Amniotic stem cell (primary cell): ENCODE measurements at regions not wholly inside any gene's neighbourhood (a gene's known extent, or its start where the extent isn't known, plus 50 kb on each side); places are given as distances from the start of the nearest gene placed in this dataset.
"Not testable (repeated sequence)": the region's sequence is repeated elsewhere in the genome, so short reads cannot be mapped to it uniquely, and the experiment has no call there.

Experiments
- DNase-seq: peaks from one replicate; lab custom pipeline; 2025; lab: John Stamatoyannopoulos, UW

DNA sequence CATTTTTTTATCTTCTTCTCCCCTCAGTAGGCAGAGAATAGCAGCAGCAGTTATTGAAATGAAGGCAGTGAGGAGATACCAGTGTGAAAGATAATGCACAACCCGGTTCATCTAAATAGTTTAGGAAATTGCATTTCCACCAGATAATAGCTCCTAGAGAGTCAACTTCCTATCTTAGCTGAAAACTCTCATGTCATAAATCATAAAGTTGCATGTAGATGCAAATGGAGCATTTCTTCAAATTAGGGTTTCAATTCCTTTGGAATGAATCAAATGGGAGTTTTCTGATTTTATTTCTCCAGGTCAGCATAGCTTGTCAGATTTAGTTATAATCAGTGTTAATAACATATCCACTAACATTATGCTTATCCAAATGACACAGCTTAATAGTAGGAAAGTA lies 335.3 kb downstream of the CNTNAP4 start:
- DNase-seq = no peak

DNA sequence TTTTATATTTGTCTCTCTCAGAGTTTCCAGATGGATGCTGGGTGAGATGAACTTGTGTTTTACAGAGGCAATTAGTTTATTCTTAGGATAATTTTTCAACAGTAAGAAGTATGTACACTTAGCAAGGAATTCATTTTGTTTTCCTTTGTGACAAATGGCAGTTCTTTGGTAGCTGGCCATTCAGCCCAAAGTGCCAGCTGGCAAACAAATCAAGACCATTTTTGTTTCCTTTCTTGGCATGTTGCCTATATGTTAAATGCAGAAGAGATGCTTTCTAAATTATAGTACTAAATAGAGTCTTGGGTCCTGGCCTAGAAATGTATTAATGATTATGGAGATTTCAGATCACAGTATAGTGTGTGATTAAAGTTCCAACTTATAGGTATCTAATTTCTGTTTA lies 337.1 kb downstream of the CNTNAP4 start:
- DNase-seq = no peak

DNA sequence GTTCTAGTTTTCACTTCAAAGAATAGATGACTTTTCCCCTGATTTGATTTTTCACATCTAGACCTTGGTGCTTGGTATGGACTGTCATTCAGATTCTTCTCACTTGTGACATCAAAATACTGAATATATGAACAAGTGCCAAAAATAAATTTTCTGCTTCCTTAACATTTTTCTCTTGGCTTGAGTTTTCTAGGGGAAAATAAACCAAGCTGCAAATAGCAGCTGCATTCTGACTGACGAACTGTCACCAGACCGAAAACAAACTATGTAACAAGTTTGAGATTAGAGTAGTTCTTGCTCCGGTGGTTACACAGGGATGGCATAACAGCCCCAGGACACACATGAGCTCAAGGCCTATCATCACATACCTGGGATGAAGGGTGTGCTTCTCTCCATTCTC lies 345.7 kb downstream of the CNTNAP4 start:
- DNase-seq = no peak

DNA sequence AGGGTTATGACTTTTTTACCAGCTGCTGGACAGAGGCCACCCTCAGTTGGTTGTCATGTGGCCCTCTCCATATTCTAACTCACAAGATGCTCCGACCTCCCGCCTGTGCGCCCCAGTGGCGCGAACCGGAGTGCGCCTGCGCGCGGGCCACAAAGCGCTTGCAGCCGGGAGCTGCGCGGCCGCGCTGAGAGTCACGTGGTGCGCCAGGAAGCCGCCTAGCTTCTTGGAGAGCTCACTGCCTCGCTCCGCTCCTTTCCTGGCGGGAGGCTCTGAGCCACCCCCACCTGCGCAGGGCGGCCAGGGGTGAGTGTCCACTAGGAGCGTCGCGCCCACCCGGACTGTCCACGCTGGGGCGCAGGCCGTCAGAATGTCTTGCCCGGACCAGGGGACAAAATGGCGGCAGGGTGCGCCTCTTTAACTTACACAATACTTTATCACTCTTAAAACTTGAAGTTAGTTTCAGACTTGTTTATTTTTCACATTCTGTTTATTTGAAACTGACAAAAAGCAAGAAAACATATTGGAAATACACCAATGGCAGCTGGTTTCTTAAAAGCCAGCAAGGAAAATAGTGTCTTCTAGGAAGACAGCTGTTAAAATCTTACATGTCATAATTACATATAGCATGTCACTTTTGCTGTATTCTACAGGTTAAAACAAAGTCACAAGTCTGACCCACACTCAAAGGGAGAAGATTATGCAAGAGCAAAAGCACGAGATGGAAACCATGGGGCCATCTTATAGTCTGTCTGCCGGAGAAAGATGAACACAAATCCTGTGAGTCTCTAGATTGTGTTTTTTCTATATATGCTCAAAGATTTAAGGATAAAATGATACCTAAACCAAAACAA lies 357.9 kb downstream of the CNTNAP4 start:
- DNase-seq = no peak

DNA sequence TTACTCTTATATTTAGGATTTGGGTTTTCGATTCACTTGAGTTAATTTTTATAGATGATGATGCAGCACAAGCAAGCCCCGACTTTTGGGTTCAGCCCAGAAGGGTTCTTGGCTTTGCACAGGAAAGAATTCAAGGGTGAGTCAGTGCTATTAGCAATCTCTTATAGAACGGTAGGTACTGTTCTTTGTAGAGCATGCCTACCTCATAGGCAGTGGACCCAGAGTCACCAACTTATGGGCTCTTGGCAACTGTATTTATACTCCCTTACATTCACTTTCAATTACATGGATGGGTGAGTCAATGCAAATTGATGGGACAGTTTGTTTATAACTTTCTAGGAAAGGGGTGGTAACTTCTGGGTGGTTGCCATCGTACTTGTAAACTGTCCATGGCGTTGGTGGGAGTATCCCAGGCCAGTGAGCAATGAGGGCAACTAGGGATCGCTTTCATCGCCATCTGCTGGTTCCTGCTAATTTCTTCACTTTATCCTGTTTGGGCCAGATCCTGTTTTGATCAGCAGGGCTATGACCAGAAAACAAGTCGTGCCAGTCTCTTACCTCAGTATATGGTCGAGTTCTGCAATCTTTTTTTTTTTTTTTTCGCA lies 362.6 kb downstream of the CNTNAP4 start:
- DNase-seq = no peak

DNA sequence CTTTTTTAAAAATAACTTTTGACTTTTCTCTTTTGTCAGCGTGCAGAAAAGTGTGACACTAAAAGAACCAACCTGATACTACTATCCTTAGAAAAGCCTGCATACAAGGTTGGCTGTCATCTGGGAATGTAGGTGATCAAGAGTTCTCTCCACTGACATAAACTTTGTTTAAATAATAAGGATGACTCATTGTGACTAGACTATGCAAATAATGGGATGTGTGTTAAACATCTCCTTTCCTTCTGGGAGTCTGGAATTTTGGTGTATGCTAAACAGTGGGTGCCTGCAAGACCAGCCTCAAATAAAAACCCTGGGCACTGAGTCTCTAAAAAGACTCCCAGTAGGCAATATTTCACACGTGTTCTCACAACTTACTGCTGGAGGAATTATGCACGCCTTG lies 373.4 kb downstream of the CNTNAP4 start:
- no peak for DNase-seq

DNA sequence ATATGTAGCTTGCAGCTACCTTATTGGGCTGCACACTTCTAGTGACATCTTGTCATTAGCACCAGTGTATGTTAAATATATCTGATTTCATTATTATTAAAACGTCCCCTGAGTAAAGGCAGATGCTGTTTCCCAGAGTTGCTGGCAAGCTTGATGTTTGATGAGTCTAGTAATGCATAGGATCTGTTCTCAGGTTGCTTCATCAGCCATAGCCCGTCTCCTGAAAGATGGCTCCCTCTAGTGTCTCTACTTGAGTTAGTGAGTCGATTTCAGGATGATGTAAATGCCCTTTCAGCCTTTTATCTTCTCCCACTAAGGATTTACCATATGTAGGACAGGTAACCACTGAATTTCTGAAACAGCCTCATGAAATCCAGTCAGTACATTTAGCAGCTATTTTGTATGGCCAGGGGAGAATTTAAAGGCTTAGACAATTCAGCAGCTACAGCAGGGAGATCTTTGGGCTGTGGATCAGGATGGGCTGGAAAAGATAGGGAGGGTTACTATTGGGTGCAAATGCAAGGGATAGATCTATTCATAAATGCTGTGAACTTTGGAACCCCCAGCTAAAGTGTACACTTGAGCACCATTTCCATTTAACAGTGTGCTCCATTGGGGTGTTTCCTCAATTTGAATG lies 376.3 kb downstream of the CNTNAP4 start:
- DNase-seq = peak; percentile 25

DNA sequence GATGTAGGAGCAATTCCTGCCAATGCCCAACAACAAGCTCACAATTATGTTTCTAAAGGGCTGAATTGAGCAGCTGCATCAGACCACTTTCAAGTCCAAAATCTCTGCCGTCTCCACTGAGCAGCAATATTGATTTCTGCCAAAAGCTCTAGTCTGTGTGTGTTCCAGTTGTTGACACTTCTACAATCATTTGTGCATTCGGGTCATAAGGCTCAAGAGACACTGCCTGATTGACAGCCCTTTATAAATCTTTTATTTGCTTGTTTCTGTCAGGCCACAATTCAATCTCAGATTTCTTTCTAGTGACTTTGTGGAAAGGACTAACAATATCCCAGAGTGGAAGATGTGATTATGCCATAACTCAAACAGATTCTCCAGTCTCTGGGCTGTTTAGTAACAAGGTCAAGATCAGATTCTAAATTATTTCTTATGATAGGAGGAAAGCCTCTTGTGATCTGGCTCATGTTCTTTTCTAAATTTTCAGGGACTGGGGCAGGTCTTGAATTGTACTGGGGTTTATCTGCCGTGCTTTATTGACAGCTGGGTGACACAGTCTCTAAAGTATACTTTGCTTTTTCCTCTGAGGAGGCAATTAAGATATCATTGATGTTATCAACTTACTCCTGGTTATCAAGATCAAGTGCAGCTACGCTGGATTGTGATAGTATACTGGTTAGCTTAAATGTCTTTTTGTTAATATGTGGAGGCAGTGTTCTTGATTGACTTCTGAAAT lies 377.1 kb downstream of the CNTNAP4 start:
- no peak for DNase-seq

DNA sequence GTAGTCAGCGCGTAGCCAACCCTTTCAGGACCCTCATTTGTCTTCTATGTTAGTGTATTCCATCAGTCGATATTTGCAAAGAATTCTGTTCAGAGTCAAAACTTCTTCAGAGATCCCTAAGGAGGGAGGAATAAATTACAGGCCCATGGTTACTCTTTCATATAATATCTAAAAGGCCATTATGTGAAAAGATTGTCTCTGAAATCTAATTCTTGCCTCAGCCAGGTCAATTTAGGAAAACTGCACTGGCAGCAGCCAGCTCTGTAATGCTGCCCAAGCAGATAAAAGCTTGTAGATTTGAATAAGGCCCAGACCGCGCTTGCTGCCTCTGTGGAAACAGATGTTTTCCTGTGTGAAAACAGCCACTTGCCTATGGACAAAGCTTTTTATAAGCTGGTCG lies 379.8 kb downstream of the CNTNAP4 start:
- DNase-seq = no peak

DNA sequence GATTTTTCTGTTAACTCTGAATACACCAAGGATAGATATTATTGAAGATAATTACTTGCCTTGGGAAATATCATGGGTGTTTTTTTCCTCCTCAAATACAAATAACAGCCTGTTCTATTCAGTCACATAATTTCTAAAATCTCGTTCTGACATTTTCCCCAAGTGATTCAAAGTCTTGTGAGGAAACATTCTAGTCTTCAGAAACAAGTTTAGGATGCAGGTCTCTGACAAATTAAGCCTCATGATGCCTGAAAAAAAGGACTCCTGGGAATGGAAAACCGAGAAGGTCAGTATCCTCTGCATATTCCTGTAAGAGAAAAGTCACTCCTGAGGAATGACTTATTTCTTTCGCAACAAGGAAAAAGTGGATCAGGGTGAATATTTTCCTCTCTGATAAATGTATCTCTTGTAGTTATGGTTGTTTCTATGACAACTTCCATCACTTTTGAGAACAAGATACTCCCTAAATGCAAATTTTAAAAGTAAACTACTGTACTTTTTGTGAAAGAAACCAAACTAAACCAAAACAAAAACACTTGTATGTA lies 384.6 kb downstream of the CNTNAP4 start:
- DNase-seq = no peak

DNA sequence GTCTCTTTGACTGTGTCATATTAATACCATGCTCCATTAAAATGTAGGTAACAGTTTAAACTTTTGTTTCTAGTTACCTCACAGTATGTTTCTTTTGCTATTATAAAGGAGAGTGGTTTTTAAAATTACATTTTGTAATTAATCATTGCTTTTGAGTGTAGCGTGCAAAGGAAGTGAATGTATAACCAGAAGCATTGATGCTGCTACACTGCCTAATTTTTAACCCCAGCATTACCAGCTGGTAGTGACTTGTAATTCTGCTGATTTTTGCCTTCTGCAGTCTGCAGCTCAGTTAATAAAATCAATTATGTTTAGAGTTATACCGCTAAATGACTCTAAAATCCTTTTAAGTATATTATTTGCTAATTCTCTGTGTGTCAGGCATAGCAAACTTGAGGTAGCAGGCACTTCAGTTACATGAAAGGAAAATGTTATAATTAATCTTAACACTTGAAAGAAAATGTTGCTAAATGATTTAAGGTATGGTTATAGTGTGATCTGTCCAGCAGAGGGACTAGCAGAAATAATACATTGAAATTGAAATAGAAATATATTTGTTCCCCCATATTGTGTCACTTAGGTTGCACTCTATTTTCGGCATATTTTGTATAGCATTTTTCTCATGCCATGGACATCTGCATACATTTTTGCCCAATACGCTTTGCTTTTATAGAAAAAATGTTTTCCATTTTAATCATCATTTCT lies 388.5 kb downstream of the CNTNAP4 start:
- DNase-seq = no peak

DNA sequence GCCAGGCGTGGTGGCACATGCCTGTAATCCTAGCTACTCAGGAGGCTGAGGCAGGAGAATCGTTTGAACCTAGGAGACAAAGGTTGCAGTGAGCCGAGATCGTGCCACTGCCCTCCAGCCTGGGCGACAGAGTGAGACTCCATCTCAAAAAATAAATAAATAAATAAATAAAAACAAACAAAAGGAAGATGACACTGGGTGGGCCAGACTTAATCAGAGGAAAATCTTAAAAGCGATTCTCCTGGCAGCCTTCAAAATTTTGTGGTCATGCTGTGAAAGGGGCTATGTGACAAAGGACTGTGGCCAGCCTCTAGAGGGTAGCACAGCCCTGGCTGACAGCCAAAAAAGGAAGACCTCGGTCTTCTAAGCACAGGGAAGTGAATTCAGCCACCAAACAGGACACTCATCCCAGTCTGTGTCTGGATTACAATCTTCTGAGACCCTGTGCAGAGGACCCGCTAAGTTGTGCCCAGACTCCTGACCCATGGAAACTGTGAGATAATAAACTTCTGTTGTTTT lies 391.1 kb downstream of the CNTNAP4 start:
- DNase-seq = no peak

DNA sequence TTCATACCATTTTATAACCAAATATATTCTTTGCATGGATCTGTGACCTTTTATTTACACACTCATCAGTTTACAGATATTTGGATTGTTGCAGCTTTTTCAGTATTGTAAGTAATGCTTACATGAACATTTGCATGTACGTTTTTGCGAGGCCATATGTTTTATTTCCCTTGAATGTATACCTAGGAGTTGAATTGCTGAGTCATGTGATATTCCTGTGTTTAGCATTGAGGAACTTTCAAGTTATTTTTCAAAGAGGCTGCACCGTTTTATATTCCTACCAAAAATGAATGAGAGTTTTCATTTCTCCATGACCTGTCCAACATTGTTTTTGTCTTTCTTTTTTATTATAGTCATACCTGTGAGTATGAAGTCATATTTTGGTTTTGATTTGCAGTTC lies 392.1 kb downstream of the CNTNAP4 start:
- no peak for DNase-seq

DNA sequence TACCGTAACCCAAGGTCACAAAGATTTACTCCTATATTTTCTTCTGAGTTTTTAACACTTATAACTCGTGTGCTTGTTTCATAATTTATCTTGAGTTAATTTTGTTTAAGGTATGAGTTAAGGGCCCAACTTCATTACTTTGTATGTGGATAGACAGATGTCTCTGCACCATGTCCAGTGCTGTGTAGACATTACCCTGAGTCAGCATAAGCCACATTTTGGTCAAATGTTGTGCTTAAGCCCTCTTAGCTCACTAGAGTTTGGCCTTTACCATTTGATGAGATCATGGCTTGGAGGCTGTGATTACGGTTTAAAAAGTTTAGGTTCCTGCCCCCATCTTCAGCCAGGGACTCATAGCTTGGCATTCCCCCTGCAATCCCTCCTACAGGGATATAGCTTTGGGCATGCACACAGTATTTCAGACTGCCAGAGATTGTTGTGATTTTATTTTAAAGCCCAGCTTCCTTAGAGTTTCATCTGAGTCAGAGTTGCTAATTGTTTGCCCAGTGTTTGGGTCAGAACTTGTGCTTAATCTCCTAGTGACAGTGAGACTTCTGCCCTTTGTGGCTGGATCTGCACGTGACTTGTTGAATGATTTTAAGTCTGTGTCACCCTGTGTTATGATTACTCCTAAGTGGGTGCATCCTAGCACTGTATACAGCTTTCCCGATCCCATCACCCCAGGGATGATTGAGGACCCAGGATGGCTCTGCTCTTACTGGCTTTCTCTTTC lies 393.1 kb downstream of the CNTNAP4 start:
- no peak for DNase-seq

DNA sequence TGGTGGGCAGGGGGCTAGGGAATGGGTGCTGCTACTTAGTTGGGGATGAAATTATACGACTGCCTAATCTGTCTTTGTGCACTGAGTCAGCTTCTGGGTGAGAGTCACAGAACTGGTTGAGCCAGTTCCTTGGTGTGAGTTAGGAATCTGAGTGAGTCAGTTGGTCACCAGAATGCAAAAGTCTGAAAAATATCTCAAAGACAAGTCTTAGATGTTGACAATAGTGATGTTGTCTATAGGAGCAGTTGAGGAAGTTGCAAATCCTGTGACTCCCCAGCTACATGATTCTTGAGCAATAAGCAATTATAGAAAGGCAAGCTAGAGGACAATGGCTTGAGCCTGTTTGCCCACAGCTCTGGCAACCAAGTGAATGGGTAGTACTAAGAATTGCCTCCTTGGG lies 399.2 kb downstream of the CNTNAP4 start:
- no peak for DNase-seq

DNA sequence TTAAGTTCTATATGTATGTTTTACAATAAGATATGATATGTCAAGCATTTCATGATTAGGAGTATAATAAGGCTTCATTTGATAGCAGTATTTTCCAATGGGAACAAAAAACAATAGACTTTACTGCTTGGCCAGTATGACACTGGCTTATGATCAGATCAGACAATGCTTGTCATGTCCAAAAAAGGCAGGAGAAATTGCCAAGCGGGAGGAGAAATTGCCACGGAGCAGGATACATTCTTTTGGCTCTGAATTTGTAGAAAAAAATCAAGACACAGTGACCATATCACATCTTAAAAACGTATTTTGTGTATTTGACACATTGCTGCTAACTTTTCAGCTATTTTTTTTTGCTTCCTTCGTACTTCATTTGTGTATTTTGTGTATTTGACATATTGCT lies 404.1 kb downstream of the CNTNAP4 start:
- DNase-seq = no peak

DNA sequence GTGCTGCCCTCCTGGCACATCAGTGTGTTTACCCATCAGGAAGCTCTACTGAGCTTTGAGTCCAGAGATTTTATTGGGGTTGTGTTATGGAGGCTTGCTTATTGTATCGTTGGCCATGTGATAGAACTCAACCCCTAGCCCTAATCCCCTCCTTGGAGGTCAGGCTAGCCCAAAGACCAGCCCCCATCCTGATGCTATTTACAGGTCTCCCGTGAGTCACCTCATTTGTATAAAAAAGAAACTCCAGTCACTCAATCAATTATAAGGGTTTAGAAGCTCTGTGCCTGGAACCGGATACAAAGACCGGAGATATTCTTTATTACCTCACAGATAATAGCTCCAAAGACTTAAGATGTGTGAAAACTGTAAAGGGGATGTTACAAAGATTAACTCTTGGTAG lies 405.9 kb downstream of the CNTNAP4 start:
- no peak for DNase-seq

DNA sequence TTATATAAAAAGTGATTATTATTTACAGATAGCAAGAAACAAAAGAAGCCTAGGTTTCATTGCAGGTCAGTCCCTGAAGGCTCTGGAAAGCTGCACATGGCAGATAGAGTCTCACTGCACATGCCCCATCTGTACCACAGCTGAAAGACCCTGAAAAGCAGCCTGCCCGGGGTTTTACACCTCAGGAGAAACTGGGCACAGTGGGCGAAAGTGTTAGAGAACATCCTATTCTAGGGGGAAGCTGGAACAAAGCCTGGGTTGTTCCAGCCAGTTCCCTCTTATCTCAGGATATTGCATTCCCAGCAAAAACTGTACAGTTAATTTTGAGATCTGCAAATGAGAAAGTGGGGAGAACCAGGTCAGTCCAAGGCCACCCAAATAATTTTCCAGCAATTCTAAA lies 419.7 kb downstream of the CNTNAP4 start:
- DNase-seq = no peak

DNA sequence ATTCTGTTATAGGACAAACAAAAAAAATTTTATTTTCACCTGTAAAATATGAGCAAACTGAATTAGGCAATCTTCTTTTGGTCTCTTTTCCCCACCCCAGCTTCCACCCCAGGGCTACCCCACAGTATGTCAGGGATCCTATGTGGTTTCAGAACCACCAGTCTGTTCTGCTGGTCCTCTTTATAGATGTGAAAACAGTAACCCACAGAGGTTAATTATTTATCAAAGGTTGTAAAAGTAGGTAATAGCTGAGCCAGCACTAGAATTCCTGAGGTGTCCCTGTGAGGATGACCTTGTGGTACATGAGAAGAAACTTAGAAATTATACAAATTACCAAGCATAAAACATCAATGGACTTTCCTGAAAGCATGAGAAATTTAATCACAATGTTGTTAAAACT lies 428.7 kb downstream of the CNTNAP4 start:
- DNase-seq = no peak

DNA sequence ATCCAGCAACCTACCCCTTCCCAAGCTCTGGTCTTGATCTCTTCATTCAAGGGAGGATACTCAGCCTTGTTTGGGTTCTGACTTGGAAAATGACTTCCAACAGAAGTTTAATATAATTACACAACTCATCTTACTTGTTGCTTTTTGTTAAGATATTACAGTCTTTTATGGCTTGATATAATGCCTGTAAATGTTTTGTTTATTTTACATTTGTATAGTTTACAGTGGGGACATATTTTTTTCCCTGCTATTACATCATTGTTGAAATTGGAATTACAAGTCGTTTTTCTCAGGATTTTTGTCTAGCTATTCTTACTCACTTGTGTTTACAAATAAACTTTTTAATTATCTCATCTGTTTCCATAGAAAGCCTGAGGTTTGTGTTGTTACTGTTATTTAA lies 436.0 kb downstream of the CNTNAP4 start:
- no peak for DNase-seq

DNA sequence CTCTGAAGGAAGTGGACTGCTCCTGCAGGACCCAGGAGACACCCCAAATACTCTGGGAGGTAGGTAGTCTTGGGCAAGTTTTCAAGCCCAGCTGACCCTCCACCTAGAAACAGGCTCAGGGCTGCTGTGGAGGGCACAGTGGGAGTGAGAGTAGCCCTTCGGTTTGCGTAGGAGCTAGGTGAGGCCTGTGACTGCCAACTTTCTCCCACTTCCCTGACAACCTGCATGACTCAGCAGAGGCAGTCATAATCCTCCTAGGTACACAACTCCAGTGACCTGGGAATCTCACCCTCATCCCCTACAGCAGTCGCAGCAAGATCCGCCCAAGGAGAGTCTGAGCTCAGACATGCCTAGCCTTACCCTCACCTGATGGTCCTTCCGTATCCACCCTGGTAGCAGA lies 439.1 kb downstream of the CNTNAP4 start:
- not testable (repeated sequence) for DNase-seq
